ENCODE measurements at regions not wholly inside any gene's neighbourhood (a gene's known extent, or its start where the extent isn't known, plus 50 kb on each side); places are given as distances from the start of the nearest gene placed in this dataset.

- Histone ChIP-seq H3K9me3 (ENCODE audit: control extremely low read depth in 1 of 5, control insufficient read depth in 4 of 5, insufficient read depth in 2 of 5, low read depth in 1 of 5, low read length in 4 of 5) (peaks cover 0 to 2% (median 0%) of the 10 kb centered on the region in 5 experiments), H3K27me3 (replicated peaks in 2 of 5; ENCODE audit: control insufficient read depth in 4 of 5, insufficient read depth in 5 of 5, low read length in 4 of 5) (peaks cover 0 to 25% (median 4%) of the 10 kb centered on the region in 5 experiments), H3K36me3 (ENCODE audit: control insufficient read depth in 4 of 4, insufficient read depth in 4 of 4, low read length in 3 of 4) (no peaks in the 10 kb centered on the region), H3K4me3 (ENCODE audit: control insufficient read depth in 1 of 7, extremely low read depth in 1 of 7, insufficient read depth in 4 of 7, low read depth in 2 of 7, low read length in 6 of 7) (no peak overlapping the region), H3K27ac (ENCODE audit: insufficient read depth in 1 of 2, low read depth in 1 of 2, low read length in 2 of 2, poor library complexity in 1 of 2, severe bottlenecking in 2 of 2) (no peak overlapping the region), H3K4me1 (ENCODE audit: control extremely low read depth in 1 of 4, control insufficient read depth in 4 of 4, insufficient read depth in 4 of 4, low read length in 3 of 4) (no peaks in the 10 kb centered on the region)
- POLR2A ChIA-PET = no interaction called here
- no peak for DNase-seq
- CTCF ChIA-PET = no interaction called here
- 89% methylated on average over 1 of the region's 1 CpG for WGBS (ENCODE audit: insufficient coverage)
Measured at GRCh38 chr20:46835418-46835817, 59.2 kb upstream of the EYA2 start.

- DNase-seq = no peak
- Histone ChIP-seq H3K27me3 (replicated peaks in 2 of 5; ENCODE audit: control insufficient read depth in 4 of 5, insufficient read depth in 5 of 5, low read length in 4 of 5) (peaks cover 0 to 25% (median 3%) of the 10 kb centered on the region in 5 experiments), H3K4me1 (ENCODE audit: control extremely low read depth in 1 of 4, control insufficient read depth in 4 of 4, insufficient read depth in 4 of 4, low read length in 3 of 4) (no peaks in the 10 kb centered on the region), H3K36me3 (ENCODE audit: control insufficient read depth in 4 of 4, insufficient read depth in 4 of 4, low read length in 3 of 4) (no peaks in the 10 kb centered on the region), H3K4me3 (ENCODE audit: control insufficient read depth in 1 of 7, extremely low read depth in 1 of 7, insufficient read depth in 4 of 7, low read depth in 2 of 7, low read length in 6 of 7) (no peak overlapping the region), H3K27ac (ENCODE audit: insufficient read depth in 1 of 2, low read depth in 1 of 2, low read length in 2 of 2, poor library complexity in 1 of 2, severe bottlenecking in 2 of 2) (no peak overlapping the region), H3K9me3 (ENCODE audit: control extremely low read depth in 1 of 5, control insufficient read depth in 4 of 5, insufficient read depth in 2 of 5, low read depth in 1 of 5, low read length in 4 of 5) (no peaks in the 10 kb centered on the region)
- ChIA-PET POLR2A (no interaction called here), CTCF (no interaction called here)
- WGBS (ENCODE audit: insufficient coverage) = 95% methylated on average over 3 of the region's 4 CpGs
Measured at GRCh38 chr20:46837083-46837482, 57.6 kb upstream of the EYA2 start.

GRCh38 chr20:46838011-46838410 is 56.6 kb upstream of the EYA2 start:
- WGBS (ENCODE audit: insufficient coverage) = 25% methylated on average over 2 of the region's 2 CpGs
- Histone ChIP-seq H3K9me3 (ENCODE audit: control extremely low read depth in 1 of 5, control insufficient read depth in 4 of 5, insufficient read depth in 2 of 5, low read depth in 1 of 5, low read length in 4 of 5) (no peaks in the 10 kb centered on the region), H3K36me3 (ENCODE audit: control insufficient read depth in 4 of 4, insufficient read depth in 4 of 4, low read length in 3 of 4) (no peaks in the 10 kb centered on the region), H3K27ac (ENCODE audit: insufficient read depth in 1 of 2, low read depth in 1 of 2, low read length in 2 of 2, poor library complexity in 1 of 2, severe bottlenecking in 2 of 2) (no peak overlapping the region), H3K27me3 (replicated peaks in 2 of 5; ENCODE audit: control insufficient read depth in 4 of 5, insufficient read depth in 5 of 5, low read length in 4 of 5) (peaks cover 0 to 24% (median 3%) of the 10 kb centered on the region in 5 experiments), H3K4me1 (ENCODE audit: control extremely low read depth in 1 of 4, control insufficient read depth in 4 of 4, insufficient read depth in 4 of 4, low read length in 3 of 4) (no peaks in the 10 kb centered on the region), H3K4me3 (ENCODE audit: control insufficient read depth in 1 of 7, extremely low read depth in 1 of 7, insufficient read depth in 4 of 7, low read depth in 2 of 7, low read length in 6 of 7) (no peak overlapping the region)
- POLR2A ChIA-PET = no interaction called here
- DNase-seq = no peak
- CTCF ChIA-PET = no interaction called here

- CTCF ChIA-PET = no interaction called here
Measured at GRCh38 chr20:46840054-46840729, 54.5 kb upstream of the EYA2 start.

More at GRCh38 chr20:46840054-46840729, 54.5 kb upstream of the EYA2 start:
- DNase-seq = no peak
- H3K36me3 ChIP-seq (ENCODE audit: control insufficient read depth in 4 of 4, insufficient read depth in 4 of 4, low read length in 3 of 4) = no peaks in the 10 kb centered on the region
- no peak overlapping the region for H3K27ac ChIP-seq (ENCODE audit: insufficient read depth in 1 of 2, low read depth in 1 of 2, low read length in 2 of 2, poor library complexity in 1 of 2, severe bottlenecking in 2 of 2)
- H3K27me3 ChIP-seq (replicated peaks in 2 of 5; ENCODE audit: control insufficient read depth in 4 of 5, insufficient read depth in 5 of 5, low read length in 4 of 5) = peaks cover 0 to 22% (median 5%) of the 10 kb centered on the region in 5 experiments
- H3K4me1 ChIP-seq (ENCODE audit: control extremely low read depth in 1 of 4, control insufficient read depth in 4 of 4, insufficient read depth in 4 of 4, low read length in 3 of 4) = no peaks in the 10 kb centered on the region
- WGBS (ENCODE audit: insufficient coverage) = 71% methylated on average over 3 of the region's 4 CpGs
- H3K4me3 ChIP-seq (ENCODE audit: control insufficient read depth in 1 of 7, extremely low read depth in 1 of 7, insufficient read depth in 4 of 7, low read depth in 2 of 7, low read length in 6 of 7) = no peak overlapping the region
- POLR2A ChIA-PET = no interaction called here
- peaks cover 0 to 3% (median 0%) of the 10 kb centered on the region in 5 experiments for H3K9me3 ChIP-seq (ENCODE audit: control extremely low read depth in 1 of 5, control insufficient read depth in 4 of 5, insufficient read depth in 2 of 5, low read depth in 1 of 5, low read length in 4 of 5)

All from common myeloid progenitor, CD34-positive (primary cell).